Fibroblast of lung (primary cell): ENCODE measurements at regions not wholly inside any gene's neighbourhood (a gene's known extent, or its start where the extent isn't known, plus 50 kb on each side); places are given as distances from the start of the nearest gene placed in this dataset.

ENCODE experiments used
- CTCF ChIP-seq, 2 donors: IDR thresholded peaks in 1 of 2; conservative IDR thresholded peaks in 1 of 2; 1 replicate in 1 of 2; 2 replicates in 1 of 2; pipeline ENCODE4 v1.5.1; 2011 to 2012; ENCODE audit warnings: low read length in 2 of 2, control low read depth in 1 of 2, inconsistent platforms in 1 of 2, low read depth in 1 of 2, mild to moderate bottlenecking in 1 of 2
- EZH2 ChIP-seq: IDR thresholded peaks from 2 replicates; pipeline ENCODE4 v1.5.1; 2012; ENCODE audit warnings: low read length, control low read depth, mild to moderate bottlenecking; ENCODE audit errors: missing control alignments

GRCh38 chr10:120052964-120053702 is 160.6 kb downstream of the SEC23IP start:
- TF ChIP-seq CTCF (conservative IDR thresholded peaks at IDR 0.05 in 1 of 2, IDR thresholded peaks at IDR 0.05 in 1 of 2; ENCODE audit: low read depth in 1 of 2, low read length in 2 of 2) = no peak
- no peak for TF ChIP-seq EZH2
